Inferior parietal cortex (tissue), 1 donor: ENCODE measurements at regions not wholly inside any gene's neighbourhood (a gene's known extent, or its start where the extent isn't known, plus 50 kb on each side); places are given as distances from the start of the nearest gene placed in this dataset.

ENCODE experiments used
- DNase-seq: peaks from one replicate; pipeline ENCODE4 v3.0.0-alpha.2; 2016; ENCODE audit errors: extremely low spot score

GRCh38 chr4:100130964-100131363 is 59.3 kb downstream of the DDIT4L start:
- no peak for DNase-seq

DNA sequence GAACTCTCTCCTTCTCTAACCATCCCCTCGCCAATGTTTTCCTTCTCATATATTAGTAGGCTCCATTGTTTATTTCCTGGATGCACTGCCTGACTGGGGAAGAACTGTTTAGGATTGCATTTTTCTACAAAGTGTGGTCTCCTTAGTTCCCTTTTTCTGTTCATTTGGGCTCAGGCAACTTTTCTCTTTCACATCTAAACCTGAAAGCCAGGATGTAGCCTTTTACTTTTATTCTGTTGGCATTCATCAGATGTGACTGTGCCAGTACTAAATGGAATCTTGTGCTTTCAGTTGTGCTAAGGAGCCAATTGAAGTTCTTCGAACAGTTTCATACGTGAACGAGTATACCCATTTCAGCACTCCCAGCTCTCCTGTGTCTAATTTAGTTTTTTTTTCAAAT is 59.8 kb downstream of the DDIT4L start:
- no peak for DNase-seq

- DNase-seq = no peak
Measured at GRCh38 chr4:100129774-100130173, 60.5 kb downstream of the DDIT4L start.

GRCh38 chr4:100128338-100128737 is 61.9 kb downstream of the DDIT4L start:
- DNase-seq = no peak

GRCh38 chr4:100124715-100125114 is 65.6 kb downstream of the DDIT4L start:
- no peak for DNase-seq

GRCh38 chr4:100118181-100118580 is 72.1 kb downstream of the DDIT4L start:
- DNase-seq = no peak

DNA sequence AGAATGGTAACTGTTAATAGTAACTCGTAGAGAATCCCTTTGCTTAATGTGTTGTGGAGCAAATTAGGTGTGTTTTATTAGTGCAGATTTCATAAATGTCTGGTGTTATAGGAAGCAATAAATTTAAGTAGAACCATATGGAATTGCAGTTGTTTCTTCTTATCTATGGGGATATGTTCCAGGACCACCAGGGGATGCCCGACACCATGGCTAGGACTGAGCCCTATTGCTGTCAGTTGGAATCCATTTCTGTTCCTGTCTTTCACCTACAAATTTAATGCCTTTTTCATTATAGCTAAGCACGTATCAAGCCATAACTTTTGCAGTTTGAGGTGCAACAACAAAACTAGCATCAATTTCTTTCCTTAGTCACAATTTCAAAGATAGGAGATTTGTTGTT is 72.5 kb downstream of the DDIT4L start:
- no peak for DNase-seq

GRCh38 chr4:100114909-100115308 is 75.4 kb downstream of the DDIT4L start:
- DNase-seq = no peak

DNA sequence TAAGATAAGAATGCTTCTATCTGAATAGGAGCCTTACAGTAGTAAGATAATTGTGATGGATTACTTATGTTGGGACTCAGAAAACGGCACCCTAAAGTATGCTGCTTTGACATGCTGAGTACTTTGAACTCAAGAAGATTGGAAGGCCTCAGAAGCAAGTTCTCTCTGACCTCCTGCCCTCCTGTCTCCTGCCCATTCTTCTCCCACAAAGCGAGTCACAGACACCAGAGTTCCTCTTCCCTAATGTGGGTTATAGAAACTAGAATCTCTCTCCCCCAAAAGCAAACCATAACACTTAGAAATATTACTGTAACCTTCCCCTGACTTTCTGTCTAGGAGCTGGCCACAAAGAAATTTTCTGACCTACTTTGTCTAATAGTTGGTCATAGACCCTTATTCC is 76.5 kb downstream of the DDIT4L start:
- DNase-seq = no peak

DNA sequence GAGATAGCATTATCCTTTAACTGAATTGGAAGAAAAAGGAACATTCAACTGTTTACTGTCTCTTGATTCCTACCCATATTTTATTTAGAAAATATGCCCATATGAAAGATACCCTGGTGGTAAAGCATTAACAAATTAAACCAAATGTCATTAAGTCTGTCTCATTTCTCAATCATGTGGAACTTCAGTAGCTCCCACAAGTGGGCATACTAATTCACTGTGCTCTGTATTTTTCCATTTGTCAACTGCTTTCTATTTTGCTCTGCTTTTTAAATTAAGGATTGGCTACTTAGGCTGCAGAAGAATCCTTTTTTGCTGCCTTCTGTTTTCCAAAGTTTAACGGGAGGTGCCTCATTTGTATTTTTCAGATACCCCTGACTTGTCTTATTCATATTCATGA is 77.2 kb downstream of the DDIT4L start:
- DNase-seq = no peak

DNA sequence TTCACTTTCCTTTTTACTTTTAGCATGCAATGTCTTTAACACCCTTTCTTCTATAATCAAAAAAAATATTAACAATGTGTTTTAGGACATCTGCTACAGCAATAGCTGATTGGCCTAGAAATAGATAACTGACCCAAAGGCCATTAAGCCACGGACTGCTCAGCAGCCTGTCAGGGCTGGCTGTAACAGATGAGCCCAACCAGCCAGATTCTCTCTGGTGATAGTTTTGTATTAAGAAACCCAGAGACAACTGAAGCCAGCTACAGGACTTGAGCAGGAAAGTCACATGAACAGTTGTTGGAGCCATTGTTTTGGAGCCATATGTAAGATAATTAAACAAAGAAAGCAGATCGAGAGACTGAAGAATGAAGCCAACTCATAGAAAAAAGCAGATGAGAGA is 80.3 kb downstream of the DDIT4L start:
- no peak for DNase-seq

DNA sequence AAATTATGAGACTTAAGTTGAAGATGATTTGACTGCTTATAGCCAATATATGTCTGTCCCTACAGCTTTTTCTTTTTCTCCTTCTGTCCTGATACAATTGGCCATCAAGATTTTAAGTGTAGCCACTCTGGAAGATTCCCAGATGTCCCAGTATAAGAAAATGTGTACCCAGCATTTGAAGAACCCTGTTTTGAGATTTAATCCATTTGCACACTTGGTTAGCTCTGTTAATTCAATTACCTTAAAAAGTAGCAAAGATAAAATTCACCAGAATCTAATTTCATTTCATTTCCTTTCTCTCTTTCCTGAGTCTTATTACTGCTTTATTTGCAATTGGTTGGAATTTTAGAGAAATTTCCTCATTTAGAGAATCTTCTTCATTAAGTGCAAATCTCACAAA is 81.4 kb downstream of the DDIT4L start:
- no peak for DNase-seq

DNA sequence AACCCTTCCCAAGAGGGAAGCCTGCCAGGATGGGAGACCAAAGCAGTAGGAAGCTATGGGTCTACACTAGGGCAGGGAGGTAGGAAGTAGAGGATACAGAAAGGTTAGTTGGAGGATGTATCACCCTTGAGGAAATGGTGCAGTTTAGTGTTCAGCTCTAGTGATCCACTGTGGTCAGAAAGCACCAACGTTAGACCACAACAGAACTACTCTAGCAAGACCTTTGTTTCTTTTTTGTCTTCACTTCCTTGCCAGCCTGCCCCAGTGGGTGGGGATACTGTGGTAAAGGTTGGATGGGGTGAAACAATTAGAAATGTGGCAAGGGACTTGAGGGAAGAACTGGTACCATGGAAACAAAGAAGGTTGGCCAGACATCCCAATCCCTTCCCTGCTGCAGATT is 83.3 kb downstream of the DDIT4L start:
- DNase-seq = no peak

DNA sequence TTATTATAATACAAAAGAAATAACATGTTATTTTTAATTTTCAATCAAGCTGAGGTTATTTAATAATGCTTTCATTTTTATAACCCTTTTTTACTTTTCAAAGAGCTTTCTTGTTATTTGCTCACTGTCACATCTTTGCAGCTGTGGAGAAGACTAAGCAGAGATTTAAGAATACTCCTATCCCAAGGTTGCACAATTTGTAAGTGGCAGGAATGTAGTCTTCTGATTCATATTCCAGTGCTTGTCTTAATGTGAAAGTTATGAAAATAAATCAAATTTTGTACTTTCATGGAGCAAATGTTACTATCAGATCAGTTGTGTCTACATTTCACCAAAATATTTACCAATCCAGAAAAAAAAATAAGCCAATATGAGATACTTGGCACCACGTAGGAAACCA is 86.6 kb downstream of the DDIT4L start:
- DNase-seq = no peak

- no peak for DNase-seq
Measured at GRCh38 chr4:100100985-100101384, 89.3 kb downstream of the DDIT4L start.

GRCh38 chr4:100099746-100100145 is 90.5 kb downstream of the DDIT4L start:
- DNase-seq = no peak

GRCh38 chr4:100098681-100099080 is 91.6 kb downstream of the DDIT4L start:
- no peak for DNase-seq

- DNase-seq = no peak
Measured at GRCh38 chr4:100098011-100098545, 92.2 kb downstream of the DDIT4L start.

GRCh38 chr4:100095729-100096595 is 94.3 kb downstream of the DDIT4L start:
- DNase-seq = no peak

- DNase-seq = peak; percentile 81
Measured at GRCh38 chr4:100093091-100093866, 97.0 kb downstream of the DDIT4L start.

DNA sequence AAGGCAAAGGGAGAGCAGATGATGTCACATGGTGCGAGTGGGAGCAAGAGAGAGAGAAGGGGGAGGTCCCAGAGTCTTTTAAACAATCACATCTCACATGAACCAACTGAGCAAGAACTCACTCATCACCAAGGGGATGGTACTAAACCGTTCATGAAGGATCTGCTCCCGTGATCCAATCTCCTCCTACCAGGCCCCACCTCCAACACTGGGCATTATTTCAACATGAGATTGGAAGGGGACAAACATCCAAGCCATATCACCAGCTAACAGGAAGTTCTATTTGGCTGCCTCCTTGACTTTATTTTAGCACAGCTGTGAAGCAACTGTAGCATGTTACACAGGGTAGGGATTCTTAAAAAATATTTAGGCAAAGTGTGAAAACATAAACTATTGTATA is 102.5 kb downstream of the DDIT4L start:
- no peak for DNase-seq

- DNase-seq = no peak
Measured at GRCh38 chr4:100086766-100087431, 103.4 kb downstream of the DDIT4L start.
